ENCODE measurements at regions not wholly inside any gene's neighbourhood (a gene's known extent, or its start where the extent isn't known, plus 50 kb on each side); places are given as distances from the start of the nearest gene placed in this dataset.
"Not testable (repeated sequence)": the region's sequence is repeated elsewhere in the genome, so short reads cannot be mapped to it uniquely, and the experiment has no call there.

DNA sequence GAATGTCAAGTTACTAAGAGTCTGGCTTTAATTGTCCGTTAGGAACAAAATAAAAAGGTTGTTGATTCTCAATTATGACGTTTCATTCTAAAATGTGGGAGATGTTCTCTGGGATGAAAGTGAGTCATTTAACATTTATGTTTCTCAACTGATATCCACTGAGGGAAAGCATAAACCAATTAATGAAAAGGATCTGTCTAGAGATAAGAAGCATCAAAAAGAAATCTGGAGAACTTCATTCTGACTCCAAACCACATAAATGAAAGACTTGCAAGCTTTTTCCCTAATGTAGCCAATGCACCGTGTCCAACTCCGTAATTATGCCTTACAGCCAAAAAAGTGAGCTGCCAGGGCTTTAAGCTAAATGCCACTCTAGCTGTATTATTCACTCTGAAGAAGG, 654.2 kb downstream of the TLE1 start:
- TF ChIP-seq, protein P1, sequence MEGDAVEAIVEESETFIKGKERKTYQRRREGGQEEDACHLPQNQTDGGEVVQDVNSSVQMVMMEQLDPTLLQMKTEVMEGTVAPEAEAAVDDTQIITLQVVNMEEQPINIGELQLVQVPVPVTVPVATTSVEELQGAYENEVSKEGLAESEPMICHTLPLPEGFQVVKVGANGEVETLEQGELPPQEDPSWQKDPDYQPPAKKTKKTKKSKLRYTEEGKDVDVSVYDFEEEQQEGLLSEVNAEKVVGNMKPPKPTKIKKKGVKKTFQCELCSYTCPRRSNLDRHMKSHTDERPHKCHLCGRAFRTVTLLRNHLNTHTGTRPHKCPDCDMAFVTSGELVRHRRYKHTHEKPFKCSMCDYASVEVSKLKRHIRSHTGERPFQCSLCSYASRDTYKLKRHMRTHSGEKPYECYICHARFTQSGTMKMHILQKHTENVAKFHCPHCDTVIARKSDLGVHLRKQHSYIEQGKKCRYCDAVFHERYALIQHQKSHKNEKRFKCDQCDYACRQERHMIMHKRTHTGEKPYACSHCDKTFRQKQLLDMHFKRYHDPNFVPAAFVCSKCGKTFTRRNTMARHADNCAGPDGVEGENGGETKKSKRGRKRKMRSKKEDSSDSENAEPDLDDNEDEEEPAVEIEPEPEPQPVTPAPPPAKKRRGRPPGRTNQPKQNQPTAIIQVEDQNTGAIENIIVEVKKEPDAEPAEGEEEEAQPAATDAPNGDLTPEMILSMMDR (IDR thresholded peaks at IDR 0.05; ENCODE audit: low read length, missing control alignments): no peak
- DNase-seq (ENCODE audit: low read depth): peak; percentile 55
- no peak overlapping the region for H3K4me3 ChIP-seq (replicated peaks; ENCODE audit: low read depth, low read length)

GRCh38 chr9:81032831-81033230, 656.5 kb downstream of the TLE1 start:
- peak; percentile 5 for DNase-seq (ENCODE audit: low read depth)
- TF ChIP-seq, protein P1 (IDR thresholded peaks at IDR 0.05; ENCODE audit: low read length, missing control alignments): no peak
- H3K4me3 ChIP-seq (replicated peaks; ENCODE audit: low read depth, low read length): no peak overlapping the region

DNA sequence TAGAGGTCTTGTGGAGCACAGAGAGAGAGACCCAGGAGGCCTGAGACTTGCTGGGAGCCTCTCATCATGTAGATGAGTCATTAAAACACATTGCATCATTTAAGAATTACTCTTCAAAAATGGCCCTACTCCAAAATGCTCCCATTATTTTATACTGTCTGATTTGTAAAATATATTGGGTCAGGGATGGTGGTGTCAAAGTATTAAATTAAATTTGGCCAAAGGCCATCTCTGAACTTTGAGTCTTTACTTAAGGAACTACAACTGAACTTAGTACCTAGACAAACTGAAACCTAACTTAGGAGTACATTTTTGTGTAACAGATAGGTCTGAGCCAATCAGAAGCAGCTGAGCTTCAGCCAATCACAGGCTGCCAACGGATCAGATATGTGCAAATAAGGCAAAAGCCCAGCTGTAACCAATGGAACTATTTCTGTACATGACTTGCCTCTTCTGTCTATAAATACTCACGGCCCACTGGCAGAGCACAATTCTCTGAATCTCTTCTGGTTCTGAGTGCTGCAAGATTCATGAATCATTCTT, 657.2 kb downstream of the TLE1 start:
- H3K4me3 ChIP-seq (replicated peaks; ENCODE audit: low read depth, low read length): no peak overlapping the region
- peak; percentile 89 for DNase-seq (ENCODE audit: low read depth)
- TF ChIP-seq, protein P1 (IDR thresholded peaks at IDR 0.05; ENCODE audit: low read length, missing control alignments): no peak

- TF ChIP-seq, protein P1 (IDR thresholded peaks at IDR 0.05; ENCODE audit: low read length, missing control alignments): no peak
- no peak for DNase-seq (ENCODE audit: low read depth)
Observed at GRCh38 chr9:81031422-81032029, 657.8 kb downstream of the TLE1 start.

DNA sequence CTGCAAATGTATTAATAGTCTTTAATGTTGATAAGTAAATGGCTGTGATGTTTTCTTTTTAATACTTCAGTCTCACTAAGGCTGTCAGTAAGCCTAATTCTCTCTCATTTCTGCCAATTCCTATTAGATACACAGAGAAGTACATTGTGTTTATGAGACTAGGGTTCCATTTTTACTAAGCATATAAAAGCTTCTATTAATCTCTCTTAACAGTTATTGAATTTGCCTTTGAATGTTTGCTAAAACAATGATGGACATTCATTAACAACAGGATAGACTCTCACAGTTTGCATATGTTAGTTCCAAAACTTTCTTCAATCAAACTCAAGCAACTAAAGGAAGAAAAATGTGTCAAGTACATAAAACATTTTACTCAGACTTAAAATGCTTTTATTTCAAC, 659.3 kb downstream of the TLE1 start:
- H3K4me3 ChIP-seq (replicated peaks; ENCODE audit: low read depth, low read length): no peak overlapping the region
- no peak for DNase-seq (ENCODE audit: low read depth)
- TF ChIP-seq, protein P1 (IDR thresholded peaks at IDR 0.05; ENCODE audit: low read length, missing control alignments): no peak

More at GRCh38 chr9:81031422-81032029, 657.8 kb downstream of the TLE1 start:
- no peak overlapping the region for H3K4me3 ChIP-seq (replicated peaks; ENCODE audit: low read depth, low read length)

DNA sequence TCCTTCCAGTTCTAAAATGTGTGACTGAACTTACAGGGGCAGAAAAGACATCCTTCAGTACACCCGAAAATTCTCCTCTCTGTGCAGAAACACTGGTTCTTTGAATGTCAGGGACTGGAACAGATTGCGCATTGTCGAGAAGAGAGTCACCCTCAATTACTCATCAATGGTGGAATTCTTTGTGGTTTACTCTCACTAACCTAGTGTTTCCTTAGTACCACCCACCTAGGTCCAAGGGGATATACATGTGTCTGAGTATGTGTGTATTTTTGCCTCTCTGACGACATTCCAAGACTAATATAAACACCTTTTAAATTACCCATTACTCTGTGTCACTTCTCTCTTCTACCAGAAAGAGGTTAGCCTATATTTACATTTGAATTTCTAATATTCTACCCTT, 660.8 kb downstream of the TLE1 start:
- TF ChIP-seq, protein P1 (IDR thresholded peaks at IDR 0.05; ENCODE audit: low read length, missing control alignments): no peak
- H3K4me3 ChIP-seq (replicated peaks; ENCODE audit: low read depth, low read length): no peak overlapping the region
- peak; percentile 90 for DNase-seq (ENCODE audit: low read depth)

GRCh38 chr9:81022177-81022576, 667.2 kb downstream of the TLE1 start:
- no peak for DNase-seq (ENCODE audit: low read depth)
- H3K4me3 ChIP-seq (replicated peaks; ENCODE audit: low read depth, low read length): no peak overlapping the region
- TF ChIP-seq, protein P1 (IDR thresholded peaks at IDR 0.05; ENCODE audit: low read length, missing control alignments): no peak

- not testable (repeated sequence) for DNase-seq (ENCODE audit: low read depth); H3K4me3 ChIP-seq (replicated peaks; ENCODE audit: low read depth, low read length)
Observed at GRCh38 chr9:81014945-81015344, 674.4 kb downstream of the TLE1 start.

- H3K4me3 ChIP-seq (replicated peaks; ENCODE audit: low read depth, low read length); DNase-seq (ENCODE audit: low read depth): not testable (repeated sequence)
Observed at GRCh38 chr9:81013191-81013590, 676.2 kb downstream of the TLE1 start.

Data from fibroblast of pulmonary artery (primary cell).